Activated B cell treated with CpG ODN at 0.5 μM for 24 hours (primary cell): ENCODE measurements at regions not wholly inside any gene's neighbourhood (a gene's known extent, or its start where the extent isn't known, plus 50 kb on each side); places are given as distances from the start of the nearest gene placed in this dataset.
A peak's percentile ranks its signal among the peaks of the same experiment; 100 is the strongest.

Experiments used
- ATAC-seq: fragments of 200-7000 bp; cut with Tn5 transposase; one replicate; pipeline ENCODE4 v1.10.0; 2021; ENCODE audit warnings: low read depth, mild to moderate bottlenecking, moderate library complexity
- CTCF ChIA-PET: fragments of 350-600 bp; sonication (Branson Sonifier 250); formaldehyde crosslinking; loops from one replicate; lab custom pipeline; 2021; ENCODE audit warnings: antibody characterized with exemption; lab: Charles Lee
- POLR2A ChIA-PET: fragments of 350-600 bp; sonication (Branson Sonifier 250); formaldehyde crosslinking; loops from one replicate; lab custom pipeline; 2021; ENCODE audit warnings: antibody characterized with exemption; lab: Charles Lee
- DNase-seq: peaks from one replicate; pipeline ENCODE4 v3.0.0; 2022
- H3K27ac Mint-ChIP-seq: one replicate; pipeline ENCODE4 v1.8.0; 2020; ENCODE audit warnings: mixed read lengths
- H3K27me3 Mint-ChIP-seq: one replicate; pipeline ENCODE4 v1.8.0; 2021; ENCODE audit warnings: mixed read lengths
- H3K36me3 Mint-ChIP-seq: one replicate; pipeline ENCODE4 v1.8.0; 2021; ENCODE audit warnings: low read depth, mixed read lengths
- H3K4me1 Mint-ChIP-seq: one replicate; pipeline ENCODE4 v1.8.0; 2021; ENCODE audit warnings: mixed read lengths
- H3K4me3 Mint-ChIP-seq: one replicate; pipeline ENCODE4 v1.8.0; 2020; ENCODE audit warnings: mild to moderate bottlenecking, mixed read lengths
- H3K9me3 Mint-ChIP-seq: one replicate; pipeline ENCODE4 v1.8.0; 2020; ENCODE audit warnings: mixed read lengths
- intact Hi-C: fragments of 100-400 bp; cut with micrococcal nuclease; formaldehyde crosslinking; loops from one replicate; pipeline ENCODE4 v1.15.1; 2024
- TF ChIP-seq, protein P1 (sequence below): fragments of 200-600 bp; IDR thresholded peaks from one replicate; pipeline ENCODE4 v1.8.0; 2022; ENCODE audit warnings: antibody characterized with exemption, mild to moderate bottlenecking

- POLR2A ChIA-PET, result interaction anchor here (2.0 to 3.0 kb wide), 2 partner anchors 58 to 137 kb away, joined by 7 to 45 read pairs; no protein-coding TSS in a partner anchor
- Mint-ChIP-seq H3K27me3 (no peaks in the 10 kb centered on the region), H3K36me3 (no peaks in the 10 kb centered on the region), H3K27ac (no peak overlapping the region), H3K4me1 (peaks cover 67% of the 10 kb centered on the region), H3K9me3 (no peaks in the 10 kb centered on the region), H3K4me3 (no peak overlapping the region)
- CTCF ChIA-PET, result interaction anchor here (1.3 kb wide), 1 partner anchor 235 kb away, joined by 3 read pairs; no protein-coding TSS in a partner anchor
- intact Hi-C loops, result no loop called here
- ATAC-seq (no peak), DNase-seq (no peak)
- TF ChIP-seq, protein P1, sequence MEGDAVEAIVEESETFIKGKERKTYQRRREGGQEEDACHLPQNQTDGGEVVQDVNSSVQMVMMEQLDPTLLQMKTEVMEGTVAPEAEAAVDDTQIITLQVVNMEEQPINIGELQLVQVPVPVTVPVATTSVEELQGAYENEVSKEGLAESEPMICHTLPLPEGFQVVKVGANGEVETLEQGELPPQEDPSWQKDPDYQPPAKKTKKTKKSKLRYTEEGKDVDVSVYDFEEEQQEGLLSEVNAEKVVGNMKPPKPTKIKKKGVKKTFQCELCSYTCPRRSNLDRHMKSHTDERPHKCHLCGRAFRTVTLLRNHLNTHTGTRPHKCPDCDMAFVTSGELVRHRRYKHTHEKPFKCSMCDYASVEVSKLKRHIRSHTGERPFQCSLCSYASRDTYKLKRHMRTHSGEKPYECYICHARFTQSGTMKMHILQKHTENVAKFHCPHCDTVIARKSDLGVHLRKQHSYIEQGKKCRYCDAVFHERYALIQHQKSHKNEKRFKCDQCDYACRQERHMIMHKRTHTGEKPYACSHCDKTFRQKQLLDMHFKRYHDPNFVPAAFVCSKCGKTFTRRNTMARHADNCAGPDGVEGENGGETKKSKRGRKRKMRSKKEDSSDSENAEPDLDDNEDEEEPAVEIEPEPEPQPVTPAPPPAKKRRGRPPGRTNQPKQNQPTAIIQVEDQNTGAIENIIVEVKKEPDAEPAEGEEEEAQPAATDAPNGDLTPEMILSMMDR, result no peak
These were observed 145.1 kb downstream of the NFKBIZ start for GRCh38 chr3:101994386-101994785.

DNA sequence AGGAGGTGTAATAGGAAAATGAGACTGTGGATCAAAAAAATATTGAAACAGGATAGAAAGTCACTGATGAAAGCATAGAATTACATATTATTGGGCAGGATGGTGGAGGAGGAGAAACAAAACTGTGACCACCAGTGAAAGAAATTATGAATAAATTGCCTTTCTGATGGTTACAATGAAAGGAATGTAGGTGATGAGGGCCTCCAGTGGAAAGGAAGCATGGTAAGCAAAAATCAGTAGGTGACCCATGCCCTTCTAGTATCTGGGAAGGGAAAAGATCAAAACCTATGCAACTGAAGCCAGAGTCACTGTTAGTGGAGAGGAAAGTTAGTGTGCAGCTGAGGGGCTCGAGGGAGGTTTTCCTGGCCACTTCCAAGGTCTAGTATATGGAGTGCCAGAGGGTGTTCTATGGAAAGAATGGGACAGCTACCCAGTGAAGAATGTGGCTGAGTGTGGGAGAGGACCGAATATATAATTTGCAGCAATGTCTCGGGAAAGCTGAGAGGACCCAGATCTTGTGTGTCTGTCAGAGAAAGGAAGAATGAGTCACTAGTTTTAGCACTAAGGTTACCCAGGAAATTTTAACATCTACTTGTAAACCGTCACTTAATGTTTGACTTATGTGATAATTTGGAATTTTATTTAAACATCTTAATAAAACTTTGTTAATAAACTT lies 146.2 kb downstream of the NFKBIZ start:
- H3K9me3 Mint-ChIP-seq, result no peaks in the 10 kb centered on the region
- ATAC-seq, result no peak
- intact Hi-C loops, result loop anchor here (2.0 kb wide), 3 partner anchors 23 to 229 kb away; no protein-coding TSS in a partner anchor
- H3K36me3 Mint-ChIP-seq, result no peaks in the 10 kb centered on the region
- H3K27me3 Mint-ChIP-seq, result no peaks in the 10 kb centered on the region
- peaks cover 68% of the 10 kb centered on the region for H3K4me1 Mint-ChIP-seq
- ChIA-PET CTCF (interaction anchor here (1.3 to 4.5 kb wide), 6 partner anchors 63 to 234 kb away, joined by 3 to 35 read pairs (median 5); no protein-coding TSS in a partner anchor), POLR2A (interaction anchor here (0.7 to 3.6 kb wide), 18 partner anchors 23 to 229 kb away, joined by 3 to 45 read pairs (median 5); partner anchors contain the start of gene NFKBIZ)
- H3K27ac Mint-ChIP-seq, result peak overlapping the region; percentile 78
- H3K4me3 Mint-ChIP-seq, result peak overlapping the region; percentile 5
- DNase-seq, result no peak
- TF ChIP-seq, protein P1, result no peak

DNA sequence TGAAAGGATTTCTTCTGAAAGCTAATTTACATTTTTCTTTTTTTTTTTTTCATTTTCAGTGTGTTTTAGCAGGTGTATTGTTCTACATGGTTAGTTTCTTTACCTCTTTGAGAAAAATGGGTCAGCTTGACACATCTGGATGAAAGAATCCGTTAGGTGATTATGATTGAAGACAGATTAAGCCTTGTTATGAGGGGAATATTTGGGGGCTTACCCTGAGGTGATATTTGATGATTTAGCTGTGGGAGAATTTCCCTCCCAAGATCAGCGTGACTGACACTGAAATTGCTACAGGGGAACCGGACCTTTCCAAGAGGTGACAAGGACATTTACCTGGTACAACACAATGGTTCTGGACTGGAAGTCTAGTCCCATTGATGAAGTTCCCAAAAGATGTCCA lies 147.5 kb downstream of the NFKBIZ start:
- TF ChIP-seq, protein P1, result no peak
- DNase-seq (no peak), ATAC-seq (peak; percentile 70)
- CTCF ChIA-PET, result interaction anchor here (0.7 to 4.5 kb wide), 7 partner anchors 36 to 229 kb away, joined by 3 to 35 read pairs (median 4); no protein-coding TSS in a partner anchor
- peak overlapping the region; percentile 82 for H3K27ac Mint-ChIP-seq
- POLR2A ChIA-PET, result interaction anchor here (0.6 to 3.6 kb wide), 24 partner anchors 9 to 310 kb away, joined by 3 to 45 read pairs (median 6); partner anchors contain the start of genes NFKBIZ and RPL24
- no peaks in the 10 kb centered on the region for H3K27me3 Mint-ChIP-seq
- no peak overlapping the region for H3K4me3 Mint-ChIP-seq
- no peaks in the 10 kb centered on the region for H3K36me3 Mint-ChIP-seq
- H3K4me1 Mint-ChIP-seq, result peaks cover 67% of the 10 kb centered on the region
- intact Hi-C loops, result loop anchor here (2.0 kb wide), 3 partner anchors 22 to 228 kb away; no protein-coding TSS in a partner anchor
- no peaks in the 10 kb centered on the region for H3K9me3 Mint-ChIP-seq

- H3K4me1 Mint-ChIP-seq, result peaks cover 62% of the 10 kb centered on the region
- ATAC-seq, result no peak
- H3K36me3 Mint-ChIP-seq, result no peaks in the 10 kb centered on the region
- DNase-seq, result no peak
- no peak overlapping the region for H3K4me3 Mint-ChIP-seq
- TF ChIP-seq, protein P1, result no peak
- H3K27ac Mint-ChIP-seq, result peak overlapping the region; percentile 56
- intact Hi-C loops, result no loop called here
- CTCF ChIA-PET, result interaction anchor here (0.7 to 4.5 kb wide), 5 partner anchors 25 to 227 kb away, joined by 3 to 35 read pairs (median 3); no protein-coding TSS in a partner anchor
- POLR2A ChIA-PET, result interaction anchor here (0.6 to 3.6 kb wide), 8 partner anchors 9 to 226 kb away, joined by 3 to 24 read pairs (median 7); partner anchors contain the start of gene NFKBIZ
- no peaks in the 10 kb centered on the region for H3K27me3 Mint-ChIP-seq
- no peaks in the 10 kb centered on the region for H3K9me3 Mint-ChIP-seq
These were observed 149.1 kb downstream of the NFKBIZ start for GRCh38 chr3:101998256-101998926.
